ENCODE measurements at regions not wholly inside any gene's neighbourhood (a gene's known extent, or its start where the extent isn't known, plus 50 kb on each side); places are given as distances from the start of the nearest gene placed in this dataset.

DNA sequence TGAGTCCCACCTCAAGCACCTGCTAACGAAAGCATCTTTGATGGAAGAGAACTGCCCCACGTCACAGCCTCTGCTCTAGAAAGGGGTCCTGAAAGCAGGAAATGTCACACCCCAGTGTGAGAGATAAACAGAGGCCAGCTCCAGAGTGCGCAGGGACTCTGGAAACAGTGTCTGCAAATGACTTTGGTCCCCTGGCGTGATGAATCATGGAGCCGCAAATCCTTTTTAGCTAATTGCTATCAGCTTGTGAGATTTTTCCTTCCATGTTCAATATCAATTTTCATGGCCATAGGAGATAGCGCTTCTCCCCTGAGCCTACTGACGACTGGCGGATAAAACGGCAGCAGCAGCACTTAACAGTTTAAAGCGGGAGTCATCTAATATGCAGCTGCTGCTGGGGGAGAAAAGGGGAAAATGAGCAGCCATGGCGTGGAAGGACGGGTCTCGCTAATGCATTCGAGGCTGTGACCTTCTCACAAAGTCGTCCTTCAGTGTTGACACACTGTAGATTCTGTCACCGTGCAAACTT is 209.6 kb upstream of the IRX1 start:
- no peak for TF ChIP-seq EZH2phosphoT487 (IDR thresholded peaks at IDR 0.05; ENCODE audit: unreplicated experiment)
- TF ChIP-seq JUNB (IDR thresholded peaks at IDR 0.05; ENCODE audit: unreplicated experiment), result no peak
- TF ChIP-seq, protein P1, sequence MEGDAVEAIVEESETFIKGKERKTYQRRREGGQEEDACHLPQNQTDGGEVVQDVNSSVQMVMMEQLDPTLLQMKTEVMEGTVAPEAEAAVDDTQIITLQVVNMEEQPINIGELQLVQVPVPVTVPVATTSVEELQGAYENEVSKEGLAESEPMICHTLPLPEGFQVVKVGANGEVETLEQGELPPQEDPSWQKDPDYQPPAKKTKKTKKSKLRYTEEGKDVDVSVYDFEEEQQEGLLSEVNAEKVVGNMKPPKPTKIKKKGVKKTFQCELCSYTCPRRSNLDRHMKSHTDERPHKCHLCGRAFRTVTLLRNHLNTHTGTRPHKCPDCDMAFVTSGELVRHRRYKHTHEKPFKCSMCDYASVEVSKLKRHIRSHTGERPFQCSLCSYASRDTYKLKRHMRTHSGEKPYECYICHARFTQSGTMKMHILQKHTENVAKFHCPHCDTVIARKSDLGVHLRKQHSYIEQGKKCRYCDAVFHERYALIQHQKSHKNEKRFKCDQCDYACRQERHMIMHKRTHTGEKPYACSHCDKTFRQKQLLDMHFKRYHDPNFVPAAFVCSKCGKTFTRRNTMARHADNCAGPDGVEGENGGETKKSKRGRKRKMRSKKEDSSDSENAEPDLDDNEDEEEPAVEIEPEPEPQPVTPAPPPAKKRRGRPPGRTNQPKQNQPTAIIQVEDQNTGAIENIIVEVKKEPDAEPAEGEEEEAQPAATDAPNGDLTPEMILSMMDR (conservative IDR thresholded peaks at IDR 0.05; ENCODE audit: low read depth in 2 of 2), result no peak
- TF ChIP-seq, protein P2, sequence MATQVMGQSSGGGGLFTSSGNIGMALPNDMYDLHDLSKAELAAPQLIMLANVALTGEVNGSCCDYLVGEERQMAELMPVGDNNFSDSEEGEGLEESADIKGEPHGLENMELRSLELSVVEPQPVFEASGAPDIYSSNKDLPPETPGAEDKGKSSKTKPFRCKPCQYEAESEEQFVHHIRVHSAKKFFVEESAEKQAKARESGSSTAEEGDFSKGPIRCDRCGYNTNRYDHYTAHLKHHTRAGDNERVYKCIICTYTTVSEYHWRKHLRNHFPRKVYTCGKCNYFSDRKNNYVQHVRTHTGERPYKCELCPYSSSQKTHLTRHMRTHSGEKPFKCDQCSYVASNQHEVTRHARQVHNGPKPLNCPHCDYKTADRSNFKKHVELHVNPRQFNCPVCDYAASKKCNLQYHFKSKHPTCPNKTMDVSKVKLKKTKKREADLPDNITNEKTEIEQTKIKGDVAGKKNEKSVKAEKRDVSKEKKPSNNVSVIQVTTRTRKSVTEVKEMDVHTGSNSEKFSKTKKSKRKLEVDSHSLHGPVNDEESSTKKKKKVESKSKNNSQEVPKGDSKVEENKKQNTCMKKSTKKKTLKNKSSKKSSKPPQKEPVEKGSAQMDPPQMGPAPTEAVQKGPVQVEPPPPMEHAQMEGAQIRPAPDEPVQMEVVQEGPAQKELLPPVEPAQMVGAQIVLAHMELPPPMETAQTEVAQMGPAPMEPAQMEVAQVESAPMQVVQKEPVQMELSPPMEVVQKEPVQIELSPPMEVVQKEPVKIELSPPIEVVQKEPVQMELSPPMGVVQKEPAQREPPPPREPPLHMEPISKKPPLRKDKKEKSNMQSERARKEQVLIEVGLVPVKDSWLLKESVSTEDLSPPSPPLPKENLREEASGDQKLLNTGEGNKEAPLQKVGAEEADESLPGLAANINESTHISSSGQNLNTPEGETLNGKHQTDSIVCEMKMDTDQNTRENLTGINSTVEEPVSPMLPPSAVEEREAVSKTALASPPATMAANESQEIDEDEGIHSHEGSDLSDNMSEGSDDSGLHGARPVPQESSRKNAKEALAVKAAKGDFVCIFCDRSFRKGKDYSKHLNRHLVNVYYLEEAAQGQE (IDR thresholded peaks at IDR 0.05; ENCODE audit: unreplicated experiment), result no peak
- TF ChIP-seq EZH2 (IDR thresholded peaks at IDR 0.05; ENCODE audit: low read depth, unreplicated experiment), result no peak
